GM23338 (cell line): ENCODE measurements at regions not wholly inside any gene's neighbourhood (a gene's known extent, or its start where the extent isn't known, plus 50 kb on each side); places are given as distances from the start of the nearest gene placed in this dataset.

Source experiments
- ATAC-seq: fragments of 200-7000 bp; cut with Tn5 transposase; 3 replicates; pipeline ENCODE4 v1.9.1; 2020
- DNase-seq: peaks from one replicate; pipeline ENCODE4 v3.0.0-alpha.2; 2015; ENCODE audit warnings: low spot score
- H2AFZ ChIP-seq: fragments of 200-600 bp; sonication (generic); 2 replicates; pipeline ENCODE4 v1.8.0; 2016; ENCODE audit warnings: antibody characterized with exemption, mild to moderate bottlenecking, moderate library complexity
- H3F3A ChIP-seq: fragments of 200-600 bp; sonication (generic); replicated peaks from 2 replicates; pipeline ENCODE4 v1.8.0; 2017; ENCODE audit warnings: antibody characterized with exemption, mixed run types, low read depth
- H3K27ac ChIP-seq: fragments of 200-600 bp; sonication (generic); 2 replicates; pipeline ENCODE4 v1.6.1; 2016; ENCODE audit warnings: low read depth
- H3K27me3 ChIP-seq: fragments of 200-600 bp; sonication (generic); 2 replicates; pipeline ENCODE4 v1.8.0; 2016; ENCODE audit warnings: mild to moderate bottlenecking, mixed run types, moderate library complexity; ENCODE audit not compliant: insufficient read depth
- H3K36me3 ChIP-seq: fragments of 200-600 bp; sonication (generic); 2 replicates; pipeline ENCODE4 v1.8.0; 2016; ENCODE audit warnings: mild to moderate bottlenecking; ENCODE audit not compliant: insufficient read depth
- H3K4me1 ChIP-seq: fragments of 200-600 bp; sonication (generic); 2 replicates; pipeline ENCODE4 v1.8.0; 2016; ENCODE audit warnings: mild to moderate bottlenecking, moderate library complexity; ENCODE audit not compliant: insufficient read depth
- H3K4me2 ChIP-seq: fragments of 200-600 bp; sonication (generic); 2 replicates; pipeline ENCODE4 v1.7.1; 2017; ENCODE audit warnings: mixed run types
- H3K4me3 ChIP-seq: fragments of 200-600 bp; sonication (generic); 2 replicates; pipeline ENCODE4 v1.6.1; 2016; ENCODE audit warnings: mixed run types
- H3K79me2 ChIP-seq: fragments of 200-600 bp; sonication (generic); replicated peaks from 2 replicates; pipeline ENCODE4 v1.8.0; 2017; ENCODE audit warnings: mild to moderate bottlenecking; ENCODE audit not compliant: insufficient read depth
- H3K9me2 ChIP-seq: fragments of 200-600 bp; sonication (generic); 2 replicates; pipeline ENCODE4 v1.8.0; 2017; ENCODE audit not compliant: insufficient read depth
- H4K20me1 ChIP-seq: fragments of 200-600 bp; sonication (generic); replicated peaks from 2 replicates; pipeline ENCODE4 v1.8.0; 2017; ENCODE audit warnings: mild to moderate bottlenecking; ENCODE audit not compliant: insufficient read depth
- H3K27ac Mint-ChIP-seq: 2 replicates; pipeline ENCODE4 v1.8.0; 2020; ENCODE audit warnings: inconsistent platforms, mild to moderate bottlenecking, moderate library complexity, mixed read lengths
- H3K27me3 Mint-ChIP-seq: 3 replicates; pipeline ENCODE4 v1.8.0; 2022; ENCODE audit warnings: low read depth, mild to moderate bottlenecking, moderate library complexity, mixed read lengths, inconsistent platforms; ENCODE audit not compliant: insufficient read depth, poor library complexity
- H3K36me3 Mint-ChIP-seq: 3 replicates; pipeline ENCODE4 v1.8.0; 2021; ENCODE audit warnings: low read depth, mild to moderate bottlenecking, inconsistent platforms, moderate library complexity, mixed read lengths
- H3K4me1 Mint-ChIP-seq: 3 replicates; pipeline ENCODE4 v1.8.0; 2020; ENCODE audit warnings: mild to moderate bottlenecking, inconsistent platforms, mixed read lengths
- H3K4me3 Mint-ChIP-seq: 3 replicates; pipeline ENCODE4 v1.8.0; 2021; ENCODE audit warnings: moderate library complexity, mild to moderate bottlenecking, inconsistent platforms, mixed read lengths
- H3K9me3 Mint-ChIP-seq: 3 replicates; pipeline ENCODE4 v1.8.0; 2020; ENCODE audit warnings: moderate library complexity, mild to moderate bottlenecking, inconsistent platforms, mixed read lengths
- CREB1 ChIP-seq: fragments of 250-450 bp; sonication (Bioruptor Pico); IDR thresholded peaks from 2 replicates; pipeline ENCODE4 v1.5.0; 2020; ENCODE audit warnings: low read depth, mild to moderate bottlenecking, moderate library complexity
- CTCF ChIP-seq, 2 experiments: fragments of 200-600 bp in 1 of 2; sonication (generic) in 1 of 2; conservative IDR thresholded peaks; 2 replicates each; pipeline versions ENCODE4 v1.5.1 to v1.6.1; 2016 to 2017; ENCODE audit warnings: antibody characterized with exemption in 2 of 2, low read depth in 2 of 2, mild to moderate bottlenecking in 2 of 2, moderate library complexity in 1 of 2
- ETS1 ChIP-seq: IDR thresholded peaks from 2 replicates; pipeline ENCODE4 v1.6.1; 2016; ENCODE audit warnings: antibody characterized with exemption
- EZH2 ChIP-seq: fragments of 200-600 bp; sonication (generic); IDR thresholded peaks from one replicate; pipeline ENCODE4 v1.8.0; 2017; ENCODE audit warnings: antibody characterized with exemption, mild to moderate bottlenecking, low read depth; ENCODE audit not compliant: unreplicated experiment
- JUNB ChIP-seq: IDR thresholded peaks from one replicate; pipeline ENCODE4 v1.6.1; 2016; ENCODE audit warnings: antibody characterized with exemption; ENCODE audit not compliant: unreplicated experiment
- NANOG ChIP-seq: IDR thresholded peaks from 2 replicates; pipeline ENCODE4 v1.6.1; 2016; ENCODE audit warnings: antibody characterized with exemption, borderline replicate concordance
- POLR2AphosphoS5 ChIP-seq: IDR thresholded peaks from 2 replicates; pipeline ENCODE4 v1.6.1; 2016; ENCODE audit warnings: antibody characterized with exemption, low read depth
- REST ChIP-seq: IDR thresholded peaks from one replicate; pipeline ENCODE4 v1.6.1; 2018; ENCODE audit warnings: antibody characterized with exemption; ENCODE audit not compliant: unreplicated experiment
- ZNF462 ChIP-seq: fragments of 250-450 bp; sonication (Bioruptor Pico); IDR thresholded peaks from 2 replicates; pipeline ENCODE4 v1.5.0; 2020; ENCODE audit warnings: mild to moderate bottlenecking, moderate library complexity

- Mint-ChIP-seq H3K27me3 (no peaks in the 10 kb centered on the region), H3K36me3 (no peaks in the 10 kb centered on the region), H3K27ac (no peak overlapping the region; the same call in 1 of the 2 replicates), H3K4me3 (no peak overlapping the region), H3K4me1 (no peaks in the 10 kb centered on the region), H3K9me3 (0 out of 3 replicates have a peak, but pooled peaks cover 2% of the 10 kb centered on the region)
- H3K36me3 ChIP-seq, result no peaks in the 10 kb centered on the region
- no peaks in the 10 kb centered on the region for H3K79me2 ChIP-seq
- H2AFZ ChIP-seq, result no peak overlapping the region; the same call in 1 of the 2 replicates
- ATAC-seq, result no peak
- no peak overlapping the region for H3K27ac ChIP-seq
- no peak overlapping the region for H3K4me2 ChIP-seq
- no peaks in the 10 kb centered on the region for H3K27me3 ChIP-seq
- no peaks in the 10 kb centered on the region for H3K9me2 ChIP-seq
- H3K4me1 ChIP-seq, result no peaks in the 10 kb centered on the region
- TF ChIP-seq POLR2AphosphoS5 (no peak), JUNB (no peak), EZH2 (no peak), REST (no peak), CREB1 (no peak), ZNF462 (CRISPR knock-in tag) (no peak), NANOG (no peak), ETS1 (no peak), CTCF (conservative IDR thresholded peaks at IDR 0.05; ENCODE audit: low read depth in 2 of 2) (no peak)
- no peaks in the 10 kb centered on the region for H4K20me1 ChIP-seq
- no peak for DNase-seq
- no peaks in the 10 kb centered on the region for H3F3A ChIP-seq
- no peak overlapping the region for H3K4me3 ChIP-seq
Observed at GRCh38 chr5:106634375-106634774, 1036.4 kb downstream of the EFNA5 start.
